AG04450 (cell line): ENCODE measurements at regions not wholly inside any gene's neighbourhood (a gene's known extent, or its start where the extent isn't known, plus 50 kb on each side); places are given as distances from the start of the nearest gene placed in this dataset.

Experiments used
- CTCF ChIA-PET: fragments of 300-600, 350-600 bp; formaldehyde crosslinking; extraction: SDS; loops from one replicate; lab custom pipeline; 2022; ENCODE audit warnings: antibody characterized with exemption, inconsistent platforms; lab: Charles Lee
- POLR2A ChIA-PET: fragments of 350-600 bp; formaldehyde crosslinking; extraction: SDS; loops from one replicate; lab custom pipeline; 2021; ENCODE audit warnings: antibody characterized with exemption, inconsistent platforms; lab: Yijun Ruan, JAX
- DNase-seq: peaks from one replicate; pipeline ENCODE4 v3.0.0-alpha.2; 2011; ENCODE audit warnings: low read depth, low spot score
- H3K27ac ChIP-seq: one replicate; pipeline ENCODE4 v1.5.1; 2012; ENCODE audit warnings: low read depth, low read length, control low read depth
- H3K27me3 ChIP-seq: one replicate; pipeline ENCODE4 v1.6.0; 2012; ENCODE audit warnings: low read length; ENCODE audit not compliant: control insufficient read depth, insufficient read depth
- H3K4me3 ChIP-seq: 2 replicates; pipeline ENCODE4 v1.5.1; 2011; ENCODE audit warnings: mild to moderate bottlenecking, low read depth, low read length, control low read depth
- H3K9me3 ChIP-seq: 2 replicates; pipeline ENCODE4 v1.5.1; 2012; ENCODE audit warnings: low read length; ENCODE audit not compliant: control insufficient read depth, insufficient read depth
- CTCF ChIP-seq: IDR thresholded peaks from 2 replicates; pipeline ENCODE4 v1.5.1; 2011; ENCODE audit warnings: low read depth, low read length, control low read depth, inconsistent platforms

GRCh38 chr11:113547739-113548138 lies 72.5 kb upstream of the DRD2 start:
- POLR2A ChIA-PET: no interaction called here
- H3K27me3 ChIP-seq: no peaks in the 10 kb centered on the region
- no peak overlapping the region for H3K27ac ChIP-seq

GRCh38 chr11:113546757-113547507 lies 71.7 kb upstream of the DRD2 start:
- TF ChIP-seq CTCF: no peak
- H3K27me3 ChIP-seq: no peaks in the 10 kb centered on the region
- H3K27ac ChIP-seq: no peak overlapping the region
- POLR2A ChIA-PET: interaction anchor here (0.6 kb wide), 1 partner anchor 45 kb away, joined by 3 read pairs; no protein-coding TSS in a partner anchor
- H3K4me3 ChIP-seq: no peak overlapping the region
- peak; percentile 33 for DNase-seq
- H3K9me3 ChIP-seq: no peaks in the 10 kb centered on the region
- CTCF ChIA-PET: interaction anchor here (1.1 kb wide), 1 partner anchor 15 kb away, joined by 4 read pairs; no protein-coding TSS in a partner anchor

More at GRCh38 chr11:113547739-113548138, 72.5 kb upstream of the DRD2 start:
- no peaks in the 10 kb centered on the region for H3K9me3 ChIP-seq
- CTCF ChIA-PET: no interaction called here
- no peak for DNase-seq
- no peak overlapping the region for H3K4me3 ChIP-seq
- no peak for TF ChIP-seq CTCF

GRCh38 chr11:113542420-113542819 lies 67.2 kb upstream of the DRD2 start:
- Histone ChIP-seq H3K27ac (no peak overlapping the region), H3K27me3 (peaks cover 8% of the 10 kb centered on the region), H3K9me3 (no peaks in the 10 kb centered on the region), H3K4me3 (no peak overlapping the region)
- no peak for TF ChIP-seq CTCF
- ChIA-PET CTCF (no interaction called here), POLR2A (no interaction called here)
- DNase-seq: no peak

GRCh38 chr11:113540416-113541330 lies 65.5 kb upstream of the DRD2 start:
- TF ChIP-seq CTCF: no peak
- Histone ChIP-seq H3K27ac (peak overlapping the region; percentile 2), H3K4me3 (no peak overlapping the region), H3K27me3 (peaks cover 8% of the 10 kb centered on the region), H3K9me3 (no peaks in the 10 kb centered on the region)
- POLR2A ChIA-PET: no interaction called here
- CTCF ChIA-PET: interaction anchor here (1.4 kb wide), 1 partner anchor 236 kb away, joined by 4 read pairs; no protein-coding TSS in a partner anchor
- no peak for DNase-seq
